A673 (cell line): ENCODE measurements at regions not wholly inside any gene's neighbourhood (a gene's known extent, or its start where the extent isn't known, plus 50 kb on each side); places are given as distances from the start of the nearest gene placed in this dataset.

Experiments used
- BruUV-seq: library from RNA; stranded (reverse); fragments of 400-500 nt; replicated peaks from 2 replicates; lab custom pipeline; 2021; lab: Mats Ljungman, UMichigan
- CTCF ChIA-PET: fragments of 300-600 bp; sonication (Branson Sonifier 250); formaldehyde crosslinking; loops from one replicate; lab custom pipeline; 2022; ENCODE audit warnings: antibody characterized with exemption; lab: Charles Lee
- POLR2A ChIA-PET: fragments of 300-600 bp; sonication (Branson Sonifier 250); formaldehyde crosslinking; loops from one replicate; lab custom pipeline; 2022; ENCODE audit warnings: antibody characterized with exemption; ENCODE audit not compliant: low non-redundant PET; lab: Charles Lee
- DNase-seq: peaks from one replicate; pipeline ENCODE4 v3.0.0-alpha.2; 2015; ENCODE audit warnings: low spot score
- H3K27ac ChIP-seq: fragments of 200-600 bp; sonication (generic); 2 replicates; pipeline ENCODE4 v1.5.1; 2016; ENCODE audit warnings: mixed run types, low read depth, mild to moderate bottlenecking, mixed read lengths, antibody characterized with exemption, low read length; ENCODE audit not compliant: poor library complexity, severe bottlenecking
- H3K27me3 ChIP-seq: fragments of 200-600 bp; sonication (generic); replicated peaks from 2 replicates; pipeline ENCODE4 v1.6.1; 2017; ENCODE audit warnings: mixed run types, low read depth, mild to moderate bottlenecking, mixed read lengths, antibody characterized with exemption, low read length; ENCODE audit not compliant: insufficient read depth, poor library complexity
- H3K36me3 ChIP-seq: fragments of 200-600 bp; sonication (generic); 2 replicates; pipeline ENCODE4 v1.6.1; 2016; ENCODE audit warnings: mixed run types, mild to moderate bottlenecking, mixed read lengths, antibody characterized with exemption, low read length; ENCODE audit not compliant: insufficient read depth, poor library complexity, severe bottlenecking
- H3K4me1 ChIP-seq: fragments of 200-600 bp; sonication (generic); 2 replicates; pipeline ENCODE4 v1.6.1; 2017; ENCODE audit warnings: mixed run types, mild to moderate bottlenecking, mixed read lengths, antibody characterized with exemption, low read length; ENCODE audit not compliant: insufficient read depth, poor library complexity, severe bottlenecking
- H3K4me3 ChIP-seq: fragments of 200-600 bp; sonication (generic); 2 replicates; pipeline ENCODE4 v1.5.1; 2016; ENCODE audit warnings: low read depth, mixed run types, mild to moderate bottlenecking, mixed read lengths, low read length; ENCODE audit not compliant: poor library complexity, severe bottlenecking
- H3K9me3 ChIP-seq: fragments of 200-600 bp; sonication (generic); 2 replicates; pipeline ENCODE4 v1.6.1; 2016; ENCODE audit warnings: mixed run types, low read depth, mild to moderate bottlenecking, mixed read lengths, antibody characterized with exemption, low read length; ENCODE audit not compliant: poor library complexity, severe bottlenecking
- EZH2 ChIP-seq: fragments of 200-600 bp; sonication (generic); IDR thresholded peaks from 2 replicates; pipeline ENCODE4 v1.6.1; 2017; ENCODE audit warnings: borderline replicate concordance, low read depth, mild to moderate bottlenecking, mixed read lengths, antibody characterized with exemption, low read length; ENCODE audit not compliant: poor library complexity, severe bottlenecking
- intact Hi-C: fragments of 100-400 bp; cut with micrococcal nuclease; formaldehyde crosslinking; loops from one replicate; pipeline ENCODE4 v1.10.0; 2022; ENCODE audit not compliant: unreplicated experiment
- TF ChIP-seq, protein P1 (sequence below): fragments of 300-800, 200-600 bp; sonication (generic); conservative IDR thresholded peaks from 2 replicates; pipeline ENCODE4 v1.5.1; 2017; ENCODE audit warnings: low read depth, mild to moderate bottlenecking, antibody characterized with exemption, low read length, moderate library complexity, mixed read lengths

- BruUV-seq = no TSS peak
- no peaks in the 10 kb centered on the region for H3K9me3 ChIP-seq
- no peak overlapping the region for H3K27ac ChIP-seq
- no peak for DNase-seq
- H3K4me3 ChIP-seq = no peak overlapping the region
- no peaks in the 10 kb centered on the region for H3K36me3 ChIP-seq
- ChIA-PET CTCF (no interaction called here), POLR2A (no interaction called here)
- TF ChIP-seq, protein P1, sequence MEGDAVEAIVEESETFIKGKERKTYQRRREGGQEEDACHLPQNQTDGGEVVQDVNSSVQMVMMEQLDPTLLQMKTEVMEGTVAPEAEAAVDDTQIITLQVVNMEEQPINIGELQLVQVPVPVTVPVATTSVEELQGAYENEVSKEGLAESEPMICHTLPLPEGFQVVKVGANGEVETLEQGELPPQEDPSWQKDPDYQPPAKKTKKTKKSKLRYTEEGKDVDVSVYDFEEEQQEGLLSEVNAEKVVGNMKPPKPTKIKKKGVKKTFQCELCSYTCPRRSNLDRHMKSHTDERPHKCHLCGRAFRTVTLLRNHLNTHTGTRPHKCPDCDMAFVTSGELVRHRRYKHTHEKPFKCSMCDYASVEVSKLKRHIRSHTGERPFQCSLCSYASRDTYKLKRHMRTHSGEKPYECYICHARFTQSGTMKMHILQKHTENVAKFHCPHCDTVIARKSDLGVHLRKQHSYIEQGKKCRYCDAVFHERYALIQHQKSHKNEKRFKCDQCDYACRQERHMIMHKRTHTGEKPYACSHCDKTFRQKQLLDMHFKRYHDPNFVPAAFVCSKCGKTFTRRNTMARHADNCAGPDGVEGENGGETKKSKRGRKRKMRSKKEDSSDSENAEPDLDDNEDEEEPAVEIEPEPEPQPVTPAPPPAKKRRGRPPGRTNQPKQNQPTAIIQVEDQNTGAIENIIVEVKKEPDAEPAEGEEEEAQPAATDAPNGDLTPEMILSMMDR = no peak
- no peak for TF ChIP-seq EZH2
- H3K4me1 ChIP-seq = peaks cover 20% of the 10 kb centered on the region
- intact Hi-C loops = no loop called here
- no peaks in the 10 kb centered on the region for H3K27me3 ChIP-seq
Observed at GRCh38 chr13:61725806-61726205, 310.2 kb upstream of the PCDH20 start.

DNA sequence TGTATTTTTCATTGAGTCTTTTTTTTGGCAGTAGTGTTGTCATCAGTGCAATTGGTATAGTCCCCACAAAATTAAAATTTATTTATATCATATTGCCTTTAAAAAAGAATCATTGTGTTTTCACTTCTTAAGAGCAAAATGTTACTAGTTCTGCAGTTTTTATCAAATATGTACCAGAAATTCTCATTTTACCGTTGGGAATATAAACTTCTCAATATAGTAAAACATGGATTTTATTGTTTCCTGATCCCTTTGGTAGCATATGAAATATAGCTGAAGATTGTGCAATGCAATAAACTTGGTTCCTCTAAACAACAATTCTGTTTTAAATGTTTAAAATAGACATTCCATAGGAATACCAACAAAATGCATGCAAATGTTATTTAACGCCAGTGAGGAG lies 306.5 kb upstream of the PCDH20 start:
- ChIA-PET POLR2A (no interaction called here), CTCF (no interaction called here)
- Histone ChIP-seq H3K27me3 (no peaks in the 10 kb centered on the region), H3K9me3 (no peaks in the 10 kb centered on the region), H3K4me1 (no peaks in the 10 kb centered on the region), H3K36me3 (no peaks in the 10 kb centered on the region), H3K27ac (no peak overlapping the region), H3K4me3 (no peak overlapping the region)
- BruUV-seq = no TSS peak
- no peak for DNase-seq
- intact Hi-C loops = no loop called here
- TF ChIP-seq, protein P1 = no peak
- no peak for TF ChIP-seq EZH2

- BruUV-seq = no TSS peak
- intact Hi-C loops = no loop called here
- Histone ChIP-seq H3K36me3 (no peaks in the 10 kb centered on the region), H3K4me1 (no peaks in the 10 kb centered on the region), H3K27me3 (no peaks in the 10 kb centered on the region), H3K27ac (no peak overlapping the region), H3K4me3 (no peak overlapping the region), H3K9me3 (no peaks in the 10 kb centered on the region)
- CTCF ChIA-PET = no interaction called here
- DNase-seq = no peak
- no peak for TF ChIP-seq EZH2
- TF ChIP-seq, protein P1 = no peak
- POLR2A ChIA-PET = no interaction called here
Observed at GRCh38 chr13:61712621-61713020, 297.0 kb upstream of the PCDH20 start.
